ENCODE measurements at regions not wholly inside any gene's neighbourhood (a gene's known extent, or its start where the extent isn't known, plus 50 kb on each side); places are given as distances from the start of the nearest gene placed in this dataset.

GRCh38 chr13:61029064-61029463, 386.6 kb downstream of the PCDH20 start:
- TF ChIP-seq CTCF (IDR thresholded peaks at IDR 0.05; ENCODE audit: insufficient read depth, low read length) = no peak
- DNase-seq (ENCODE audit: low read depth) = no peak
- no peak overlapping the region for H3K4me3 ChIP-seq (ENCODE audit: low read depth, low read length)

- no peak for DNase-seq (ENCODE audit: low read depth)
- no peak overlapping the region for H3K4me3 ChIP-seq (ENCODE audit: low read depth, low read length)
- no peak for TF ChIP-seq CTCF (IDR thresholded peaks at IDR 0.05; ENCODE audit: insufficient read depth, low read length)
Observed at GRCh38 chr13:61024046-61024445, 391.6 kb downstream of the PCDH20 start.

GRCh38 chr13:61021838-61022237, 393.8 kb downstream of the PCDH20 start:
- TF ChIP-seq CTCF (IDR thresholded peaks at IDR 0.05; ENCODE audit: insufficient read depth, low read length) = no peak
- H3K4me3 ChIP-seq (ENCODE audit: low read depth, low read length) = no peak overlapping the region
- no peak for DNase-seq (ENCODE audit: low read depth)

- H3K4me3 ChIP-seq (ENCODE audit: low read depth, low read length) = no peak overlapping the region
- no peak for DNase-seq (ENCODE audit: low read depth)
- no peak for TF ChIP-seq CTCF (IDR thresholded peaks at IDR 0.05; ENCODE audit: insufficient read depth, low read length)
Observed at GRCh38 chr13:61013796-61014195, 401.9 kb downstream of the PCDH20 start.

GRCh38 chr13:61010358-61010757, 405.3 kb downstream of the PCDH20 start:
- TF ChIP-seq CTCF (IDR thresholded peaks at IDR 0.05; ENCODE audit: insufficient read depth, low read length) = no peak
- no peak for DNase-seq (ENCODE audit: low read depth)
- no peak overlapping the region for H3K4me3 ChIP-seq (ENCODE audit: low read depth, low read length)

GRCh38 chr13:61002686-61003085, 413.0 kb downstream of the PCDH20 start:
- no peak for DNase-seq (ENCODE audit: low read depth)
- no peak overlapping the region for H3K4me3 ChIP-seq (ENCODE audit: low read depth, low read length)
- TF ChIP-seq CTCF (IDR thresholded peaks at IDR 0.05; ENCODE audit: insufficient read depth, low read length) = no peak

GRCh38 chr13:60990032-60990733, 425.5 kb downstream of the PCDH20 start:
- no peak for DNase-seq (ENCODE audit: low read depth)
- no peak for TF ChIP-seq CTCF (IDR thresholded peaks at IDR 0.05; ENCODE audit: insufficient read depth, low read length)
- H3K4me3 ChIP-seq (ENCODE audit: low read depth, low read length) = no peak overlapping the region

All from fibroblast of the aortic adventitia (primary cell).